ENCODE measurements at regions not wholly inside any gene's neighbourhood (a gene's known extent, or its start where the extent isn't known, plus 50 kb on each side); places are given as distances from the start of the nearest gene placed in this dataset.

GRCh38 chr21:35237287-35237686 lies 188.2 kb upstream of the RUNX1 start:
- H4K8ac ChIP-seq (replicated peaks; ENCODE audit: insufficient read length, low read depth, low read length): no peak overlapping the region
- no peaks in the 10 kb centered on the region for H3K9me3 ChIP-seq (ENCODE audit: control insufficient read depth, low read depth, low read length)
- H3K4ac ChIP-seq (ENCODE audit: low read depth, low read length): no peak overlapping the region
- H3K27ac ChIP-seq (ENCODE audit: insufficient read length, low read depth, low read length): no peak overlapping the region
- no peak for DNase-seq
- no peak overlapping the region for H3K9ac ChIP-seq (ENCODE audit: extremely low read depth, insufficient read length, low read length)
- H3K23ac ChIP-seq (ENCODE audit: insufficient read length, low read depth, low read length): no peak overlapping the region
- no peak overlapping the region for H2BK15ac ChIP-seq (ENCODE audit: low read depth, low read length)
- no peak overlapping the region for H3K56ac ChIP-seq (ENCODE audit: insufficient read length, low read depth, low read length)
- no peaks in the 10 kb centered on the region for H4K20me1 ChIP-seq (ENCODE audit: control insufficient read depth, insufficient read depth, insufficient read length)
- H3K79me1 ChIP-seq (ENCODE audit: insufficient read depth, low read depth, low read length, poor library complexity, severe bottlenecking): no peaks in the 10 kb centered on the region
- no peak overlapping the region for H2BK20ac ChIP-seq (ENCODE audit: low read depth, low read length, poor library complexity, severe bottlenecking)
- H3K36me3 Mint-ChIP-seq (ENCODE audit: insufficient read depth in 1 of 3, low read depth in 3 of 3): peaks cover 0 to 4% (median 0%) of the 10 kb centered on the region in 3 experiments; a peak in 1 of 7 replicates
- TF ChIP-seq CTCF (conservative IDR thresholded peaks at IDR 0.05): no peak
- no peak overlapping the region for H3K4me3 Mint-ChIP-seq
- H3K4me1 ChIP-seq (ENCODE audit: insufficient read depth, low read length): no peaks in the 10 kb centered on the region
- no peak overlapping the region for H2AK5ac ChIP-seq (ENCODE audit: insufficient read length, low read length)
- H2BK5ac ChIP-seq (ENCODE audit: insufficient read length, low read length): no peak overlapping the region
- H3K14ac ChIP-seq (ENCODE audit: insufficient read depth, low read length): no peak overlapping the region
- no peak overlapping the region for H2BK120ac ChIP-seq (ENCODE audit: low read depth, low read length, poor library complexity, severe bottlenecking)
- H3K9me3 Mint-ChIP-seq: peaks cover 5 to 6% of the 10 kb centered on the region in 2 experiments
- no peak overlapping the region for H3K18ac ChIP-seq (ENCODE audit: insufficient read length, low read depth, low read length)
- H3K27me3 Mint-ChIP-seq (ENCODE audit: low read depth): no peaks in the 10 kb centered on the region; the same call in 1 of the 2 replicates
- no CpG with 5 or more reads among the region's 2 CpGs for WGBS (ENCODE audit: extremely low coverage, insufficient read length, low lambda C conversion rate)
- no peaks in the 10 kb centered on the region for H3K23me2 ChIP-seq (ENCODE audit: insufficient read length, low read depth, low read length, poor library complexity, severe bottlenecking)
- H3K79me2 ChIP-seq (ENCODE audit: insufficient read depth, low read length): no peaks in the 10 kb centered on the region
- peaks cover 7 to 11% of the 10 kb centered on the region in 2 experiments; a peak in 3 of 4 replicates for H3K4me1 Mint-ChIP-seq
- H3K27me3 ChIP-seq (ENCODE audit: insufficient read depth, low read length): no peaks in the 10 kb centered on the region
- no peak overlapping the region for H2AFZ ChIP-seq (ENCODE audit: low read length)
- no peak overlapping the region for H3K27ac Mint-ChIP-seq
- H4K5ac ChIP-seq (ENCODE audit: insufficient read length, low read depth, low read length): no peak overlapping the region
- H2BK12ac ChIP-seq (ENCODE audit: insufficient read length, low read depth, low read length): no peak overlapping the region
- no peak overlapping the region for H4K91ac ChIP-seq (ENCODE audit: insufficient read length, low read depth, low read length)
- H3T11ph ChIP-seq (ENCODE audit: low read length): no peak overlapping the region
- H3K4me2 ChIP-seq (ENCODE audit: insufficient read depth, insufficient read length, low read length): no peak overlapping the region

All from H9 (cell line).